Breast epithelium (tissue), 3 donors: ENCODE measurements at regions not wholly inside any gene's neighbourhood (a gene's known extent, or its start where the extent isn't known, plus 50 kb on each side); places are given as distances from the start of the nearest gene placed in this dataset.

Experiments used
- POLR2A ChIP-seq: fragments of 450-650 bp; IDR thresholded peaks from one replicate; pipeline ENCODE4 v1.6.1; 2016; ENCODE audit warnings: antibody characterized with exemption, mild to moderate bottlenecking, moderate library complexity
- POLR2AphosphoS5 ChIP-seq, 3 donors: sonication (generic); formaldehyde crosslinking; IDR thresholded peaks; one replicate each; pipeline ENCODE4 v1.6.1; 2017; ENCODE audit warnings: antibody characterized with exemption in 3 of 3
- TF ChIP-seq, protein P1 (sequence below), 3 donors: fragments of 450-650 bp; IDR thresholded peaks; one replicate each; pipeline ENCODE4 v1.5.1; 2016 to 2017; ENCODE audit warnings: antibody characterized with exemption in 3 of 3, mild to moderate bottlenecking in 3 of 3, moderate library complexity in 3 of 3

DNA sequence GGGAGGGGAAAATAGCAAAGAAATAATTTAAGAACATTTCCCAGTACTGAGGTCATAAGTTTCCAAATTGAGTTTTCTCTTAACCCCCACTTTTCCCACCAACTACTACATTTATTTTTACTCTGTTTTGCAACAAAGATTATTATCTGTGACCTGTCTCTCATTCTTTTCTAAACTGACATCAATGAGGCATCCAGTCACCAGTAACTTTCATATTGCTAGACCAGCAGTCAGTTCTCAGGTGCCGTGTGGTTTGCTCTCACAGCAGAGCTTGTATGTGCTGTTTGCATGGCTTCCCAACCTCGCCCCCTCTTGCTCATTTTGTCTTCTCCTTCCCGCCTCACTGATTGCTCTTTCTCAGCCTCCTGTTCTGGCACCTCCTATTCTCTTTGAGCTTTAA is 1091.3 kb downstream of the TBC1D22A start:
- no peak for TF ChIP-seq POLR2AphosphoS5 (IDR thresholded peaks at IDR 0.05)
- TF ChIP-seq, protein P1, sequence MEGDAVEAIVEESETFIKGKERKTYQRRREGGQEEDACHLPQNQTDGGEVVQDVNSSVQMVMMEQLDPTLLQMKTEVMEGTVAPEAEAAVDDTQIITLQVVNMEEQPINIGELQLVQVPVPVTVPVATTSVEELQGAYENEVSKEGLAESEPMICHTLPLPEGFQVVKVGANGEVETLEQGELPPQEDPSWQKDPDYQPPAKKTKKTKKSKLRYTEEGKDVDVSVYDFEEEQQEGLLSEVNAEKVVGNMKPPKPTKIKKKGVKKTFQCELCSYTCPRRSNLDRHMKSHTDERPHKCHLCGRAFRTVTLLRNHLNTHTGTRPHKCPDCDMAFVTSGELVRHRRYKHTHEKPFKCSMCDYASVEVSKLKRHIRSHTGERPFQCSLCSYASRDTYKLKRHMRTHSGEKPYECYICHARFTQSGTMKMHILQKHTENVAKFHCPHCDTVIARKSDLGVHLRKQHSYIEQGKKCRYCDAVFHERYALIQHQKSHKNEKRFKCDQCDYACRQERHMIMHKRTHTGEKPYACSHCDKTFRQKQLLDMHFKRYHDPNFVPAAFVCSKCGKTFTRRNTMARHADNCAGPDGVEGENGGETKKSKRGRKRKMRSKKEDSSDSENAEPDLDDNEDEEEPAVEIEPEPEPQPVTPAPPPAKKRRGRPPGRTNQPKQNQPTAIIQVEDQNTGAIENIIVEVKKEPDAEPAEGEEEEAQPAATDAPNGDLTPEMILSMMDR (IDR thresholded peaks at IDR 0.05) = no peak
- no peak for TF ChIP-seq POLR2A
